WTC11 (cell line): ENCODE measurements at regions not wholly inside any gene's neighbourhood (a gene's known extent, or its start where the extent isn't known, plus 50 kb on each side); places are given as distances from the start of the nearest gene placed in this dataset.

Experiments
- CTCF ChIP-seq: fragments of 200-600 bp; IDR thresholded peaks from 2 replicates; pipeline ENCODE4 v1.8.0; 2022; ENCODE audit warnings: antibody characterized with exemption
- TP53 ChIP-seq: sonication (generic); formaldehyde crosslinking; IDR thresholded peaks from 2 replicates; pipeline ENCODE4 v1.8.1; 2023; ENCODE audit warnings: mild to moderate bottlenecking, missing genetic modification reagents
- USF1 ChIP-seq: sonication (generic); formaldehyde crosslinking; IDR thresholded peaks from 2 replicates; pipeline ENCODE4 v1.8.0; 2022; ENCODE audit warnings: mild to moderate bottlenecking, missing genetic modification reagents

GRCh38 chr13:47519626-47520025 lies 481.4 kb downstream of the SUCLA2 start:
- TF ChIP-seq TP53 (no peak), CTCF (no peak), USF1 (CRISPR knock-in tag) (no peak)
